ENCODE measurements at regions not wholly inside any gene's neighbourhood (a gene's known extent, or its start where the extent isn't known, plus 50 kb on each side); places are given as distances from the start of the nearest gene placed in this dataset.

DNA sequence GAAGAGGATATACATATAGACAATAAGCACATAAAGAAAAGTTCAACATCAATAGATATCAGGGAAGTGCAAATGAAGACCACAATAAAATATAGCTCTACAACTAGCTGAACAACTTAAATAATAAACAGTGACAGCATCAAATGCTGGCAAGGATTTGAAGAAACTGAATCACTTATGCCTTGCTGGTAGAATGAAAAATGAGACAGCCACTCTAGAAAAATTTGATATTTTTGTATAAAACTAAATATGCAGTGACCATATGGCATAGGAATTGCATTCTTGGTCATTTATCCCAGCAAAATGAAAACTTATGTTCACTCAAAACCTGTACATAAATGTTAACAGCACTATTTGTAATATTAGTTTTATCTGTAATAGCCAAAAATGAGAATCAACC is 1102.0 kb downstream of the C4orf33 start:
- no peak for TF ChIP-seq ETV6 (conservative IDR thresholded peaks at IDR 0.05 in 1 of 2, IDR thresholded peaks at IDR 0.05 in 1 of 2; ENCODE audit: borderline replicate concordance in 1 of 2, low read depth in 1 of 2)
- TF ChIP-seq IKZF1 (conservative IDR thresholded peaks at IDR 0.05): no peak
- no peak for TF ChIP-seq FOS (IDR thresholded peaks at IDR 0.05; ENCODE audit: borderline replicate concordance, extremely low read depth, insufficient read length)
- TF ChIP-seq YY1 (IDR thresholded peaks at IDR 0.05; ENCODE audit: low read depth, low read length): no peak
- TF ChIP-seq POLR2A (IDR thresholded peaks at IDR 0.05; ENCODE audit: low read depth, low read length): no peak
- no peak for TF ChIP-seq JUND (IDR thresholded peaks at IDR 0.05; ENCODE audit: low read depth, low read length)

Measured in GM12878 (cell line).